HG02588 (cell line): ENCODE measurements at regions not wholly inside any gene's neighbourhood (a gene's known extent, or its start where the extent isn't known, plus 50 kb on each side); places are given as distances from the start of the nearest gene placed in this dataset.
"Not testable (repeated sequence)": the region's sequence is repeated elsewhere in the genome, so short reads cannot be mapped to it uniquely, and the experiment has no call there.

Source experiments
- ATAC-seq: cut with Tn5 transposase; IDR thresholded peaks from one replicate; pipeline ENCODE4 v1.9.1; 2021; ENCODE audit warnings: mild to moderate bottlenecking, moderate library complexity; ENCODE audit not compliant: unreplicated experiment

GRCh38 chr14:27205036-27205435 is 607.2 kb upstream of the NOVA1 start:
- ATAC-seq = no peak

- no peak for ATAC-seq
Observed at GRCh38 chr14:27211741-27212140, 613.9 kb upstream of the NOVA1 start.

GRCh38 chr14:27222671-27223070 is 624.8 kb upstream of the NOVA1 start:
- ATAC-seq = no peak

GRCh38 chr14:27223906-27224305 is 626.1 kb upstream of the NOVA1 start:
- no peak for ATAC-seq

GRCh38 chr14:27228053-27228452 is 630.2 kb upstream of the NOVA1 start:
- no peak for ATAC-seq

- ATAC-seq = no peak
Observed at GRCh38 chr14:27234331-27234730, 636.5 kb upstream of the NOVA1 start.

- no peak for ATAC-seq
Observed at GRCh38 chr14:27236601-27237000, 638.8 kb upstream of the NOVA1 start.

GRCh38 chr14:27242874-27243273 is 645.0 kb upstream of the NOVA1 start:
- no peak for ATAC-seq

GRCh38 chr14:27243365-27243764 is 645.5 kb upstream of the NOVA1 start:
- ATAC-seq = no peak

- no peak for ATAC-seq
Observed at GRCh38 chr14:27245947-27246346, 648.1 kb upstream of the NOVA1 start.

GRCh38 chr14:27253966-27254365 is 656.1 kb upstream of the NOVA1 start:
- no peak for ATAC-seq

GRCh38 chr14:27256805-27257204 is 659.0 kb upstream of the NOVA1 start:
- ATAC-seq = no peak

GRCh38 chr14:27267876-27268275 is 670.0 kb upstream of the NOVA1 start:
- ATAC-seq = no peak

- ATAC-seq = no peak
Observed at GRCh38 chr14:27270716-27271115, 672.9 kb upstream of the NOVA1 start.

- no peak for ATAC-seq
Observed at GRCh38 chr14:27278341-27278740, 680.5 kb upstream of the NOVA1 start.

GRCh38 chr14:27305441-27305945 is 707.7 kb upstream of the NOVA1 start:
- ATAC-seq = no peak

- ATAC-seq = not testable (repeated sequence)
Observed at GRCh38 chr14:27312730-27313129, 714.9 kb upstream of the NOVA1 start.

- no peak for ATAC-seq
Observed at GRCh38 chr14:27314231-27314630, 716.4 kb upstream of the NOVA1 start.

- no peak for ATAC-seq
Observed at GRCh38 chr14:27315477-27315876, 717.6 kb upstream of the NOVA1 start.

GRCh38 chr14:27315947-27316346 is 718.1 kb upstream of the NOVA1 start:
- no peak for ATAC-seq

GRCh38 chr14:27318774-27319420 is 721.1 kb upstream of the NOVA1 start:
- ATAC-seq = no peak

- ATAC-seq = no peak
Observed at GRCh38 chr14:27320261-27320660, 722.4 kb upstream of the NOVA1 start.

GRCh38 chr14:27327095-27327494 is 729.3 kb upstream of the NOVA1 start:
- ATAC-seq = no peak
